GM23248 (cell line): ENCODE measurements at regions not wholly inside any gene's neighbourhood (a gene's known extent, or its start where the extent isn't known, plus 50 kb on each side); places are given as distances from the start of the nearest gene placed in this dataset.
"Not testable (repeated sequence)": the region's sequence is repeated elsewhere in the genome, so short reads cannot be mapped to it uniquely, and the experiment has no call there.

Experiments used
- DNase-seq: peaks from one replicate; pipeline ENCODE4 v3.0.0-alpha.2; 2015
- H2AFZ ChIP-seq: fragments of 200-600 bp; sonication (generic); 2 replicates; pipeline ENCODE4 v1.6.1; 2016; ENCODE audit warnings: antibody characterized with exemption
- H3F3A ChIP-seq: fragments of 200-600 bp; sonication (generic); 2 replicates; pipeline ENCODE4 v1.6.1; 2016; ENCODE audit warnings: mild to moderate bottlenecking, antibody characterized with exemption, mixed run types; ENCODE audit not compliant: insufficient read depth
- H3K27ac ChIP-seq: fragments of 200-600 bp; sonication (generic); 2 replicates; pipeline ENCODE4 v1.5.1; 2016; ENCODE audit warnings: mild to moderate bottlenecking
- H3K27me3 ChIP-seq: fragments of 200-600 bp; sonication (generic); replicated peaks from 2 replicates; pipeline ENCODE4 v1.6.1; 2016; ENCODE audit warnings: mild to moderate bottlenecking; ENCODE audit not compliant: insufficient read depth
- H3K36me3 ChIP-seq: fragments of 200-600 bp; sonication (generic); 2 replicates; pipeline ENCODE4 v1.6.1; 2016; ENCODE audit warnings: low read depth, mild to moderate bottlenecking
- H3K4me1 ChIP-seq: fragments of 200-600 bp; sonication (generic); 2 replicates; pipeline ENCODE4 v1.6.1; 2016; ENCODE audit warnings: mild to moderate bottlenecking; ENCODE audit not compliant: insufficient read depth
- H3K4me2 ChIP-seq: fragments of 200-600 bp; sonication (generic); one replicate; pipeline ENCODE4 v1.6.1; 2016; ENCODE audit warnings: mild to moderate bottlenecking; ENCODE audit not compliant: unreplicated experiment
- H3K4me3 ChIP-seq: fragments of 200-600 bp; sonication (generic); 2 replicates; pipeline ENCODE4 v1.5.1; 2016; ENCODE audit warnings: mild to moderate bottlenecking
- H3K79me2 ChIP-seq: fragments of 200-600 bp; sonication (generic); 2 replicates; pipeline ENCODE4 v1.6.1; 2016; ENCODE audit warnings: mild to moderate bottlenecking; ENCODE audit not compliant: insufficient read depth
- H3K9ac ChIP-seq: fragments of 200-600 bp; sonication (generic); 2 replicates; pipeline ENCODE4 v1.6.1; 2016; ENCODE audit warnings: mild to moderate bottlenecking
- H3K9me2 ChIP-seq: fragments of 200-600 bp; sonication (generic); 2 replicates; pipeline ENCODE4 v1.6.1; 2016; ENCODE audit warnings: mixed run types, mild to moderate bottlenecking, moderate library complexity; ENCODE audit not compliant: insufficient read depth
- H3K9me3 ChIP-seq: fragments of 200-600 bp; sonication (generic); one replicate; pipeline ENCODE4 v1.6.1; 2017; ENCODE audit warnings: low read depth
- H4K20me1 ChIP-seq: fragments of 200-600 bp; sonication (generic); 2 replicates; pipeline ENCODE4 v1.6.0; 2016; ENCODE audit not compliant: insufficient read depth
- EZH2 ChIP-seq: fragments of 200-600 bp; sonication (generic); IDR thresholded peaks from 2 replicates; pipeline ENCODE4 v1.6.1; 2018; ENCODE audit warnings: antibody characterized with exemption, mild to moderate bottlenecking; ENCODE audit not compliant: insufficient read depth, poor library complexity, severe bottlenecking
- EZH2phosphoT487 ChIP-seq: fragments of 200-600 bp; sonication (generic); IDR thresholded peaks from 2 replicates; pipeline ENCODE4 v1.6.1; 2018; ENCODE audit warnings: antibody characterized with exemption, moderate library complexity, mild to moderate bottlenecking, low read depth; ENCODE audit not compliant: insufficient read depth
- WGBS, 2 experiments: methylation state at CpG; one replicate each; pipeline ENCODE4 v1.1.6; 2015 to 2017; ENCODE audit warnings: low lambda C conversion rate in 2 of 2, low coverage in 1 of 2; ENCODE audit errors: missing lambda C conversion rate in 2 of 2; 5-methylcytosine and 5-hydroxymethylcytosine counted together
- in situ Hi-C: fragments of 300-500 bp; cut with MboI; formaldehyde crosslinking; loops from 2 replicates; pipeline ENCODE4 v1.15.0; 2020

- H3K4me3 ChIP-seq: no peak overlapping the region
- H3K4me2 ChIP-seq: no peak overlapping the region
- no peak overlapping the region for H3K9ac ChIP-seq
- H3K27ac ChIP-seq: no peak overlapping the region
- no peaks in the 10 kb centered on the region for H3K36me3 ChIP-seq
- DNase-seq: no peak
- no peaks in the 10 kb centered on the region for H4K20me1 ChIP-seq
- H2AFZ ChIP-seq: no peak overlapping the region
- no peaks in the 10 kb centered on the region for H3K9me3 ChIP-seq
- H3K27me3 ChIP-seq: no peaks in the 10 kb centered on the region
- no peaks in the 10 kb centered on the region for H3F3A ChIP-seq
- no peaks in the 10 kb centered on the region for H3K4me1 ChIP-seq
- H3K79me2 ChIP-seq: no peaks in the 10 kb centered on the region
- no peaks in the 10 kb centered on the region for H3K9me2 ChIP-seq
- TF ChIP-seq EZH2phosphoT487: no peak
- WGBS, 2 experiments: 68 to 70% methylated on average over 2 of the region's 2 CpGs
- in situ Hi-C loops: no loop called here
Observed at GRCh38 chr16:51237207-51237606, 86.1 kb upstream of the SALL1 start.

DNA sequence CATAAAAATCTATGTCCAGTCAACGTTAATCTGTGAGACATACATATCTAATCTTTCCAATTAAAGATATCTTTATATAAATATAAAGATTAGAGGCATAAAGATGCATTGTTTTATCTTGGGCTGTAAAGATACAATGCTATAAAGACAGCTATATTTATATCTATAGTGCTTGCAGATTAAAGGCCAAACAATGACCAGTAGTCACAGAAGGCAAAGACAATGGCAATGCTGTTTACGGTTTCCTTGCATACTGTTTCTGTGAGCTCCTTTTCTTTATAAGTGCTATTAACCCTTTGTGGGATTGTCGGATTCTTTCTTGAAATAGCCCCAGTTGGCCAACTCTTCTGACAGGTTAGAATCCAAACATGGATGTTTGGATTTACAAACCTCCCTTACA, 85.5 kb upstream of the SALL1 start:
- Histone ChIP-seq H3K4me2 (no peak overlapping the region), H3K4me1 (0 out of 2 replicates have a peak, but pooled peaks cover under 1% of the 10 kb centered on the region), H3K9me2 (no peaks in the 10 kb centered on the region), H3K27ac (no peak overlapping the region), H3K27me3 (no peaks in the 10 kb centered on the region), H3K9ac (no peak overlapping the region), H3K4me3 (no peak overlapping the region), H3F3A (no peaks in the 10 kb centered on the region), H2AFZ (no peak overlapping the region), H4K20me1 (no peaks in the 10 kb centered on the region), H3K36me3 (no peaks in the 10 kb centered on the region), H3K79me2 (no peaks in the 10 kb centered on the region), H3K9me3 (no peaks in the 10 kb centered on the region)
- DNase-seq: no peak
- TF ChIP-seq EZH2phosphoT487 (no peak), EZH2 (no peak)
- in situ Hi-C loops: no loop called here
- 35 to 40% methylated on average over 3 of the region's 3 CpGs for WGBS, 2 experiments

DNA sequence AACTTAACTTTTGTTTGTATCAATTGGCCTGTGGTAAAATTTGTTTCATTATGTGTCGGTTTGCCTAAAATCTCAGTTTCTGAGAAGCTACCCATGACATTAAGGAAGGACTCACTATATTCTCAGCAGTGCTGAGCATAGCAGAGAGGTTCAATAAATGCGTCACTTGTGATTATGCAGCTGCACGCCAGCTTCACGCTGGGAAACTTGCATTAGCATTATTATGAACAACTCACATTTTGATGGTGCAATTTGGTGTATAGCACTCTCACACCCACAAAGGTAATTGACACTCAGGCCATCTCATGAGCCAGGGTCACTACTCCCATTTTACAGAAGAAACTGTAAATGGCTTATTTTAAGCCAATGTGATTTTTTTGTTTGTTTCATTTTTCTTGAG, 80.6 kb upstream of the SALL1 start:
- no peak overlapping the region for H3K27ac ChIP-seq
- H4K20me1 ChIP-seq: no peaks in the 10 kb centered on the region
- no peaks in the 10 kb centered on the region for H3K27me3 ChIP-seq
- H3F3A ChIP-seq: no peaks in the 10 kb centered on the region
- H3K36me3 ChIP-seq: no peaks in the 10 kb centered on the region
- H3K9me3 ChIP-seq: no peaks in the 10 kb centered on the region
- no peak for DNase-seq
- no peak for TF ChIP-seq EZH2
- TF ChIP-seq EZH2phosphoT487: no peak
- H3K4me3 ChIP-seq: no peak overlapping the region
- H3K79me2 ChIP-seq: no peaks in the 10 kb centered on the region
- H3K4me1 ChIP-seq: 0 out of 2 replicates have a peak, but pooled peaks cover 4% of the 10 kb centered on the region
- H3K9ac ChIP-seq: no peak overlapping the region
- H2AFZ ChIP-seq: no peak overlapping the region
- in situ Hi-C loops: no loop called here
- no peaks in the 10 kb centered on the region for H3K9me2 ChIP-seq
- whole genome bisulfite sequencing, 2 experiments: 87 to 91% methylated on average over 4 of the region's 4 CpGs
- no peak overlapping the region for H3K4me2 ChIP-seq

- H3K9me3 ChIP-seq, H2AFZ ChIP-seq, H3K9ac ChIP-seq, H4K20me1 ChIP-seq, H3F3A ChIP-seq, H3K4me3 ChIP-seq, in situ Hi-C loops, H3K27ac ChIP-seq, H3K36me3 ChIP-seq, DNase-seq, H3K79me2 ChIP-seq, H3K4me2 ChIP-seq, H3K9me2 ChIP-seq, H3K4me1 ChIP-seq, H3K27me3 ChIP-seq: not testable (repeated sequence)
- WGBS, 2 experiments: 43 to 53% methylated on average over 1 of the region's 1 CpG
Observed at GRCh38 chr16:51230035-51230434, 79.0 kb upstream of the SALL1 start.

- no peaks in the 10 kb centered on the region for H3K9me2 ChIP-seq
- no peak for DNase-seq
- H3K36me3 ChIP-seq: no peaks in the 10 kb centered on the region
- no peaks in the 10 kb centered on the region for H3F3A ChIP-seq
- H3K4me1 ChIP-seq: 0 out of 2 replicates have a peak, but pooled peaks cover 4% of the 10 kb centered on the region
- H3K27me3 ChIP-seq: no peaks in the 10 kb centered on the region
- no peak overlapping the region for H3K4me2 ChIP-seq
- no peak overlapping the region for H2AFZ ChIP-seq
- no peak overlapping the region for H3K4me3 ChIP-seq
- no peak overlapping the region for H3K27ac ChIP-seq
- no peaks in the 10 kb centered on the region for H4K20me1 ChIP-seq
- in situ Hi-C loops: no loop called here
- TF ChIP-seq EZH2phosphoT487: no peak
- no peak for TF ChIP-seq EZH2
- H3K79me2 ChIP-seq: no peaks in the 10 kb centered on the region
- 73 to 81% methylated on average over 8 of the region's 8 CpGs for WGBS, 2 experiments
- H3K9ac ChIP-seq: no peak overlapping the region
- H3K9me3 ChIP-seq: no peaks in the 10 kb centered on the region
Observed at GRCh38 chr16:51228097-51228659, 77.1 kb upstream of the SALL1 start.
